Adrenal gland (tissue), 9 donors: ENCODE measurements at regions not wholly inside any gene's neighbourhood (a gene's known extent, or its start where the extent isn't known, plus 50 kb on each side); places are given as distances from the start of the nearest gene placed in this dataset.

Experiments used
- DNase-seq, 7 donors: peaks; one replicate each; pipeline ENCODE4 v3.0.0-alpha.2; 2019 to 2020
- H3K27ac ChIP-seq, 5 donors: fragments of 200-600 bp; sonication (generic) in 4 of 5; 1 replicate in 3 of 5; 2 replicates in 2 of 5; pipeline versions ENCODE4 v1.5.1 to v1.8.0; 2016 to 2020; ENCODE audit warnings: mild to moderate bottlenecking in 1 of 5
- H3K27me3 ChIP-seq: fragments of 200-600 bp; 2 replicates; pipeline ENCODE4 v1.8.0; 2021
- H3K36me3 ChIP-seq, 2 donors: fragments of 200-600 bp; replicated peaks in 1 of 2; 1 replicate in 1 of 2; 2 replicates in 1 of 2; pipeline versions ENCODE4 v1.5.1 to v1.8.0; 2018 to 2022
- H3K4me1 ChIP-seq, 2 donors: fragments of 200-600 bp; replicated peaks in 1 of 2; 1 replicate in 1 of 2; 2 replicates in 1 of 2; pipeline versions ENCODE4 v1.5.1 to v1.8.0; 2018 to 2021
- H3K4me3 ChIP-seq, 4 donors: fragments of 200-600 bp; sonication (generic) in 3 of 4; one replicate each; pipeline ENCODE4 v1.5.1; 2016 to 2018
- H3K9me3 ChIP-seq, 3 donors: fragments of 200-600 bp; sonication (generic) in 1 of 3; replicated peaks in 1 of 3; 1 replicate in 2 of 3; 2 replicates in 1 of 3; pipeline versions ENCODE4 v1.5.1 to v1.8.0; 2016 to 2021
- CTCF ChIP-seq, 6 experiments: fragments of 450-650 bp in 4 of 6; fragments of 200-600 bp in 2 of 6; sonication (generic) in 1 of 6; IDR thresholded peaks; 1 replicate in 5 of 6; 2 replicates in 1 of 6; pipeline versions ENCODE4 v1.5.1 to v1.8.0; 2016 to 2021; ENCODE audit warnings: antibody characterized with exemption in 6 of 6, mild to moderate bottlenecking in 2 of 6, moderate library complexity in 1 of 6
- POLR2A ChIP-seq, 2 donors: fragments of 450-650 bp; IDR thresholded peaks; one replicate each; pipeline ENCODE4 v1.6.1; 2017; ENCODE audit warnings: antibody characterized with exemption in 2 of 2, mild to moderate bottlenecking in 2 of 2, moderate library complexity in 1 of 2
- WGBS, 4 donors: extraction: QIAGEN DNeasy Blood & Tissue Kit in 2 of 4; methylation state at CpG; one replicate each; pipeline versions ENCODE4 v1.1.5 to v1.1.7; 2013 to 2017; 5-methylcytosine and 5-hydroxymethylcytosine counted together
- intact Hi-C, 2 donors: fragments of 100-400 bp; cut with DNase I; formaldehyde crosslinking; loops; one replicate each; pipeline versions ENCODE4 v1.14.1 to v1.15.0; 2022 to 2023
- donor health status: healthy with polysubstance abuse.
- donor health status: Bipolar disorder and iron deficiency.
- donor health status: DM: yes; HTN: yes; CAD: no.
- donor health status: DM: no; HTN: no; CAD: no.
- donor health status: DM: no; HTN: no; CAD: no.

GRCh38 chr2:129801575-129801974 is 177.9 kb upstream of the RAB6C start:
- 31 to 50% (median 42%) methylated on average over 1 of the region's 1 CpG for WGBS, 4 donors

GRCh38 chr2:129802290-129802689 is 177.2 kb upstream of the RAB6C start:
- no peak for DNase-seq
- 64 to 72% (median 66%) methylated on average over 5 of the region's 5 CpGs for WGBS, 4 donors
- H3K4me1 ChIP-seq, result no peaks in the 10 kb centered on the region
- no peak overlapping the region for H3K4me3 ChIP-seq
- intact Hi-C loops, result no loop called here
- H3K36me3 ChIP-seq, result no peaks in the 10 kb centered on the region
- TF ChIP-seq CTCF (IDR thresholded peaks at IDR 0.05) (no peak), POLR2A (IDR thresholded peaks at IDR 0.05) (no peak)
- H3K9me3 ChIP-seq, result no peaks in the 10 kb centered on the region
- no peaks in the 10 kb centered on the region for H3K27me3 ChIP-seq
- H3K27ac ChIP-seq, result no peak overlapping the region

More at GRCh38 chr2:129801575-129801974, 177.9 kb upstream of the RAB6C start:
- no peak overlapping the region for H3K27ac ChIP-seq
- H3K36me3 ChIP-seq, result no peaks in the 10 kb centered on the region
- H3K27me3 ChIP-seq, result no peaks in the 10 kb centered on the region
- intact Hi-C loops, result no loop called here
- no peak for DNase-seq
- TF ChIP-seq POLR2A (IDR thresholded peaks at IDR 0.05) (no peak), CTCF (IDR thresholded peaks at IDR 0.05) (no peak)
- H3K4me3 ChIP-seq, result no peak overlapping the region
- no peaks in the 10 kb centered on the region for H3K9me3 ChIP-seq
- no peaks in the 10 kb centered on the region for H3K4me1 ChIP-seq

GRCh38 chr2:129803032-129803431 is 176.4 kb upstream of the RAB6C start:
- no peaks in the 10 kb centered on the region for H3K4me1 ChIP-seq
- DNase-seq, result no peak
- TF ChIP-seq POLR2A (IDR thresholded peaks at IDR 0.05), result no peak
- TF ChIP-seq CTCF (IDR thresholded peaks at IDR 0.05), result no peak
- 92 to 94% (median 93%) methylated on average over 1 of the region's 1 CpG for WGBS, 4 donors
- H3K36me3 ChIP-seq, result no peaks in the 10 kb centered on the region
- intact Hi-C loops, result no loop called here
- no peak overlapping the region for H3K27ac ChIP-seq
- no peak overlapping the region for H3K4me3 ChIP-seq
- no peaks in the 10 kb centered on the region for H3K27me3 ChIP-seq
- H3K9me3 ChIP-seq, result no peaks in the 10 kb centered on the region

- intact Hi-C loops, result no loop called here
- Histone ChIP-seq H3K4me1 (no peaks in the 10 kb centered on the region), H3K36me3 (no peaks in the 10 kb centered on the region), H3K4me3 (no peak overlapping the region), H3K27me3 (no peaks in the 10 kb centered on the region), H3K27ac (no peak overlapping the region), H3K9me3 (no peaks in the 10 kb centered on the region)
- TF ChIP-seq CTCF (IDR thresholded peaks at IDR 0.05) (no peak), POLR2A (IDR thresholded peaks at IDR 0.05) (no peak)
- DNase-seq, result no peak
- 84 to 92% (median 88%) methylated on average over 3 of the region's 3 CpGs for WGBS, 4 donors
Measured at GRCh38 chr2:129803871-129804270, 175.6 kb upstream of the RAB6C start.
